H1 (cell line): ENCODE measurements at regions not wholly inside any gene's neighbourhood (a gene's known extent, or its start where the extent isn't known, plus 50 kb on each side); places are given as distances from the start of the nearest gene placed in this dataset.

Experiments
- ASH2L ChIP-seq: fragments of 200-600, 300-600 bp; sonication (generic); IDR thresholded peaks from one replicate; pipeline ENCODE4 v1.7.1; 2017; ENCODE audit warnings: low read length
- ATF3 ChIP-seq: IDR thresholded peaks from 2 replicates; pipeline ENCODE4 v1.6.1; 2011; ENCODE audit warnings: low read depth, mild to moderate bottlenecking, low read length; ENCODE audit not compliant: insufficient read depth
- BRCA1 ChIP-seq: IDR thresholded peaks from 2 replicates; pipeline ENCODE4 v1.6.1; 2012; ENCODE audit warnings: low read depth, low read length, improper control_type of control experiment
- CHD2 ChIP-seq: IDR thresholded peaks from 2 replicates; pipeline ENCODE4 v1.6.1; 2012; ENCODE audit warnings: low read length, improper control_type of control experiment
- CTCF ChIP-seq, 3 experiments: IDR thresholded peaks; 1 replicate in 2 of 3; 2 replicates in 1 of 3; pipeline versions ENCODE4 v1.5.1 to v1.6.1; 2011; ENCODE audit warnings: low read length in 3 of 3, mild to moderate bottlenecking in 3 of 3, inconsistent platforms in 2 of 3, low read depth in 1 of 3, moderate library complexity in 1 of 3; ENCODE audit not compliant: insufficient read depth in 1 of 3; ENCODE audit errors: control extremely low read depth in 1 of 3
- EP300 ChIP-seq, 2 experiments: IDR thresholded peaks; 1 replicate in 1 of 2; 2 replicates in 1 of 2; pipeline ENCODE4 v1.6.1; 2011 to 2012; ENCODE audit warnings: low read depth in 2 of 2, low read length in 2 of 2, mild to moderate bottlenecking in 2 of 2, borderline replicate concordance in 1 of 2, inconsistent platforms in 1 of 2, moderate library complexity in 1 of 2
- GABPA ChIP-seq: IDR thresholded peaks from 2 replicates; pipeline ENCODE4 v1.6.1; 2011; ENCODE audit warnings: mild to moderate bottlenecking, low read length, moderate library complexity, borderline replicate concordance; ENCODE audit not compliant: insufficient read depth
- PHF8 ChIP-seq: fragments of 200-600 bp; sonication (generic); conservative IDR thresholded peaks from 2 replicates; pipeline ENCODE4 v1.7.1; 2012; ENCODE audit warnings: low read depth, mild to moderate bottlenecking, inconsistent platforms, low read length, moderate library complexity
- POLR2A ChIP-seq, 2 experiments: IDR thresholded peaks; 1 replicate in 1 of 2; 2 replicates in 1 of 2; pipeline ENCODE4 v1.6.1; 2011; ENCODE audit warnings: low read depth in 2 of 2, low read length in 2 of 2, mild to moderate bottlenecking in 2 of 2; ENCODE audit errors: control extremely low read depth in 1 of 2
- SP1 ChIP-seq: IDR thresholded peaks from 2 replicates; pipeline ENCODE4 v1.6.1; 2011; ENCODE audit warnings: low read depth, low read length
- TAF7 ChIP-seq: optimal IDR thresholded peaks from 2 replicates; pipeline ENCODE3; 2011; ENCODE audit warnings: low read depth, mild to moderate bottlenecking, inconsistent platforms, low read length, moderate library complexity, borderline replicate concordance
- TCF12 ChIP-seq: IDR thresholded peaks from 2 replicates; pipeline ENCODE4 v1.6.1; 2011; ENCODE audit warnings: low read depth, mild to moderate bottlenecking, low read length

- TF ChIP-seq CTCF (IDR thresholded peaks at IDR 0.05; ENCODE audit: control extremely low read depth in 1 of 3, insufficient read depth in 1 of 3, low read depth in 1 of 3, low read length in 3 of 3) (no peak), POLR2A (IDR thresholded peaks at IDR 0.05; ENCODE audit: control extremely low read depth in 1 of 2, low read depth in 2 of 2, low read length in 2 of 2) (no peak), TCF12 (no peak), ATF3 (no peak), GABPA (no peak), SP1 (no peak), ASH2L (no peak), PHF8 (no peak), CHD2 (no peak), BRCA1 (no peak), TAF7 (no peak), EP300 (IDR thresholded peaks at IDR 0.05; ENCODE audit: borderline replicate concordance in 1 of 2, low read depth in 2 of 2, low read length in 2 of 2) (no peak)
Measured at GRCh38 chr14:55976219-55976618, 142.0 kb upstream of the PELI2 start.
